D721Med (cell line): ENCODE measurements at regions not wholly inside any gene's neighbourhood (a gene's known extent, or its start where the extent isn't known, plus 50 kb on each side); places are given as distances from the start of the nearest gene placed in this dataset.
"Not testable (repeated sequence)": the region's sequence is repeated elsewhere in the genome, so short reads cannot be mapped to it uniquely, and the experiment has no call there.

ENCODE experiments used
- DNase-seq: peaks from one replicate; pipeline ENCODE4 v3.0.0; 2011; ENCODE audit warnings: low spot score; ENCODE audit not compliant: insufficient read length
- FAIRE-seq: peaks from 2 replicates; lab custom pipeline; 2011; peaks lifted over from hg19 to GRCh38; lab: Jason Lieb, UNC
- TF ChIP-seq, protein P1 (sequence below): IDR thresholded peaks from 2 replicates; pipeline ENCODE4 v1.5.1; 2012; ENCODE audit warnings: mild to moderate bottlenecking, control low read depth; ENCODE audit not compliant: insufficient read depth; ENCODE audit errors: missing control alignments

DNA sequence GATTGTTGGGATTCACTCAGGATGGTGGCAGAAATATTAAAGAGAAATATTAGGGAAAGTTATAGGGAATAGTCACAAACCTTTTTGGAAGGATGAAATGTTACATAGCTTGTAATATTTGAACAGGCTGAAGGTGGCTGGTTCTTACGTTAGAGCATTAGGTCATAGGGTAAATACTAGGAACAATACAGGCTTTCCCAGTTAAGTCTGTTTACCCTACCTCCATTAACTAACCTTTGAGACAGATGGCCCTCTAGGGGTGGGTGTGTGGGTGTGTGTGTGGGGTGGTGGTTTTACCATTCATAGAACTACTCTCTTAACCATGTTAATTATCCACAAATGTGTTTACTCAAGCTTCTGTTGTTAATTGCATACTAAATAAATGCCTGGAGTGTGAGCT, 94.3 kb upstream of the STK32A start:
- no peak for FAIRE-seq
- TF ChIP-seq, protein P1, sequence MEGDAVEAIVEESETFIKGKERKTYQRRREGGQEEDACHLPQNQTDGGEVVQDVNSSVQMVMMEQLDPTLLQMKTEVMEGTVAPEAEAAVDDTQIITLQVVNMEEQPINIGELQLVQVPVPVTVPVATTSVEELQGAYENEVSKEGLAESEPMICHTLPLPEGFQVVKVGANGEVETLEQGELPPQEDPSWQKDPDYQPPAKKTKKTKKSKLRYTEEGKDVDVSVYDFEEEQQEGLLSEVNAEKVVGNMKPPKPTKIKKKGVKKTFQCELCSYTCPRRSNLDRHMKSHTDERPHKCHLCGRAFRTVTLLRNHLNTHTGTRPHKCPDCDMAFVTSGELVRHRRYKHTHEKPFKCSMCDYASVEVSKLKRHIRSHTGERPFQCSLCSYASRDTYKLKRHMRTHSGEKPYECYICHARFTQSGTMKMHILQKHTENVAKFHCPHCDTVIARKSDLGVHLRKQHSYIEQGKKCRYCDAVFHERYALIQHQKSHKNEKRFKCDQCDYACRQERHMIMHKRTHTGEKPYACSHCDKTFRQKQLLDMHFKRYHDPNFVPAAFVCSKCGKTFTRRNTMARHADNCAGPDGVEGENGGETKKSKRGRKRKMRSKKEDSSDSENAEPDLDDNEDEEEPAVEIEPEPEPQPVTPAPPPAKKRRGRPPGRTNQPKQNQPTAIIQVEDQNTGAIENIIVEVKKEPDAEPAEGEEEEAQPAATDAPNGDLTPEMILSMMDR, result no peak
- no peak for DNase-seq

DNA sequence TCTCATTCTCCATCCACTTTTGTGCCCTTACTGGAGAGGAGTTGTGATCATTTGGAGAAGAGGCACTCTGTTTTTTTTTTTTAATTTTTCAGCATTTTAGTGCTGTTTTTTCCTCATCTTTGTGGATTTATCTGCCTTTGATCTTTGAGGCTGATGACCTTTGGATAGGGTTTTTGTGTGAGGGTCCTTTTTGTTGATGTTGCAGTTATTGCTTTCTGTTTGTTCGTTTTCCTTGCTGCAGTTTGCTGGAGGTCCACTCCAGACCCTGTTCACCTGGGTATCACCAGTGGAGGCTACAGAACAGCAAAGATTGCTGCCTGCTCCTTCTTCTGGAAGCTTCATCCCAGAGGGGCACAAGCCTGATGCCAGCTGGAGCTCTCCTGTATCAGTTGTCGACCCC, 93.2 kb upstream of the STK32A start:
- DNase-seq, FAIRE-seq: not testable (repeated sequence)

DNA sequence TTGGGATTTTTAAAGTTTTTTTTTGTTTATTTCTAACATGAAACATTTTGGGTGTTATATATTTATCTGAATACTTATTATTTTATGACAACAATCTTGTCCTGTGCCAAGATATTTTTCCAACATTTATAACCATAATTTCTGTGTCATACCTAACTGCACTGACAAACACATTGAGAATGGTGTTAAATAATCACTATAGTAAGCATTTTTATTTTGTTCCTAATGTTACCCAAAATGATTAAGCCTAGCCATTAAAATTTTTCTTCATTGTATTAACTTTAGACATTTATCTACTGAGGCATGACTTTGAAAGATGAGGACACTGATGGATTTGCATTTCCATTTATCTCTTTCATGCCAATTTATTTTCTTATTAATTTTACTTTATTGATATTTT, 91.6 kb upstream of the STK32A start:
- FAIRE-seq (no peak), DNase-seq (no peak)
- TF ChIP-seq, protein P1, result no peak

DNA sequence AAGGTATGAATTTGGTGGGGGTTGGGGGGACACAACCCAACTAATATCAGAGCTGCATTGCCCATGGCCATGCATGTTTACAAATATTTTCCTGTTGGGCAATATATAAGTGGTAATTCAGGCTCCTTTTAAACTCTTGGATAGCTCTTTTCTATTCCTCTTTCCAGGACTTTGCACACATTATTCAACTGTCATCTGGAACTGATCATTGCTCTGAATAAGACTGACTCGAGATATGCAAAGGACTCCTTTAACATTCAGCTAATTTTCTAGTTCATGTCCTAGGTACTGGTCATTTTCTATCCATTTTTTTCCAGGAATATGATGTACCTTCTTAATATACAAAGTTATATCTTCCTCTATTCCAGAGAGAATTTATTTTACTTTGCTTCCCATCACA, 89.5 kb upstream of the STK32A start:
- TF ChIP-seq, protein P1, result no peak
- DNase-seq (no peak), FAIRE-seq (no peak)

DNA sequence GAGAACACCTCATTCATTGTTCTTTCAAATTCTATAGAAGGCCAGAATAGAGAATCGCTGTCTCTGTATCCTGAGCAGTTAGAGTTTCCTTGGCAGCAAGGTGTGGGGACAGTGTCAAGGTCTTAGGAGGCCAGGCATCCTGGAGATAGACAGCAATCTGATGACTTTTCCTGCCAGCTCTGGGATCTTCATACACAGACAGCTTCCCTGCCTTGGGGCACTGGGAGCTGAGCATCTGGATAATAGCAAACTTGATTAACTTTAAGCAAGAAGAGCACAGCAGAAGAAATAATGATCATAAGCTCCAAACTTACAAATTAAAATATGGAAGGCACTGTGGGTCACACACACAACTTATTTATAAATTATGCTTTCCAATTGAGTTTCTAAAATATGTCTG, 86.1 kb upstream of the STK32A start:
- DNase-seq (no peak), FAIRE-seq (no peak)
- TF ChIP-seq, protein P1, result no peak

DNA sequence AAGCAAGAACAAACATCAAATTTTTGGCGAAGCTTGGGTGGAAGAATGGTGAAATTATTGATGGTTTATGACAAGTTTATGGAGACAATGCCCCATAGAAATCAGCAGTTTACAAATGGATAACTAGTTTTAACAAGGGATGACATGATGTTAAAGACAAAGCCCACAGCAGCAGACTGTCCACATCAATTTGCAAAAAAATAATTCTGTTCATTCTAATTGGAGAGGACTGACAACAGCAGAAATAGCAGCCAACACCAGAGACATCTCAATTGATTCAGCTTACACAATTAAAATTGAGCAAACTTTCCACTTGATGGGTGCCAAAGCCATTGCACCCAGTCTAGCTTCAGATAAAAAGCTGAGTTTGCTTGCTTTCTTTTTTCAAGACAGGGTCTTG, 82.7 kb upstream of the STK32A start:
- DNase-seq (no peak), FAIRE-seq (no peak)
- TF ChIP-seq, protein P1, result no peak

DNA sequence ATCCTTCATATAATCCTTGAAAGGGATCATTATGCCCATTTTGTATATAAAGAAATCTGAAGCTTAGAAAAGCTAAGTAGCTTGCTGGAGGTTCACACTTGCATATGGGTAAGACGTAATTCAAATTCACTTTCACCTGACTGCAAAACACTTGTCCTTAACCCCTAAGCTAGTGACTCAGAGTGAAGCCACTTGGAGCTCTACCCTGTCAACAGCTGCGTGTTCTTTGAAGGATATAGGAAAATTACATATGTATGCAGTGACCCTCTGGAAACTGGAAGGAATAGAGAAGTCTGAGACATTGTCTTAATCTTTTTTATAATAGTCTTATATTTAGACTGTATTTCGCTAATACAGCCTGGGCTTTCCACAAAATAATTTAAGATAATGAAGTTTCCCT, 80.0 kb upstream of the STK32A start:
- TF ChIP-seq, protein P1, result no peak
- FAIRE-seq, result no peak
- no peak for DNase-seq

DNA sequence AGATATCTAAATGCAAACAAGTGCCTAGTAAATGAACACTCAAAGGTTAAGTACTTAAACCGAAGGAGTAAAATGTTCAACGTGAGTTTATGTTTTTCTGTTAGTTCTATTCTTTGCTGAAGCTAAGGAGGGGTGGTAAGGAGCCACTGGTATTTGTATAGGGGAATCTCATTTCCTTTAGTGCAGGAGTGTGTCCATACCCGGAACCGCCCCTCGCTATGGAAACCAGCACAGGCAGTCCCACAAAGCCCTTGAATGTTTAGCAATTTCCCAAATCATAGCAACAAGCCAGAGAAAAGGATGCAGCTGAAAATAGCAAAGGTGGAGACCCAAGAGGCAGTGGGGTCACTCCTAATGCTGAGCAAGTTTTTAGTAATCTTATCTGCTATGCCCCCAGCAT, 78.8 kb upstream of the STK32A start:
- FAIRE-seq (no peak), DNase-seq (no peak)
- TF ChIP-seq, protein P1, result no peak
